Transverse colon (tissue), 4 donors: ENCODE measurements at regions not wholly inside any gene's neighbourhood (a gene's known extent, or its start where the extent isn't known, plus 50 kb on each side); places are given as distances from the start of the nearest gene placed in this dataset.

Experiments
- EP300 ChIP-seq: sonication (generic); formaldehyde crosslinking; IDR thresholded peaks from one replicate; pipeline ENCODE4 v1.6.1; 2017; ENCODE audit warnings: antibody characterized with exemption, low read depth
- POLR2A ChIP-seq: fragments of 450-650 bp; IDR thresholded peaks from one replicate; pipeline ENCODE4 v1.6.1; 2016; ENCODE audit warnings: antibody characterized with exemption, mild to moderate bottlenecking, moderate library complexity
- POLR2AphosphoS5 ChIP-seq, 3 donors: sonication (generic); formaldehyde crosslinking; IDR thresholded peaks; one replicate each; pipeline ENCODE4 v1.6.1; 2016; ENCODE audit warnings: antibody characterized with exemption in 3 of 3
- TF ChIP-seq, protein P1 (sequence below), 5 experiments: fragments of 200-600 bp in 3 of 5; fragments of 450-650 bp in 2 of 5; sonication (generic) in 3 of 5; IDR thresholded peaks; 1 replicate in 2 of 5; 2 replicates in 3 of 5; pipeline ENCODE4 v1.5.1; 2016 to 2017; ENCODE audit warnings: antibody characterized with exemption in 5 of 5, inconsistent platforms in 3 of 5, mild to moderate bottlenecking in 2 of 5, moderate library complexity in 1 of 5

DNA sequence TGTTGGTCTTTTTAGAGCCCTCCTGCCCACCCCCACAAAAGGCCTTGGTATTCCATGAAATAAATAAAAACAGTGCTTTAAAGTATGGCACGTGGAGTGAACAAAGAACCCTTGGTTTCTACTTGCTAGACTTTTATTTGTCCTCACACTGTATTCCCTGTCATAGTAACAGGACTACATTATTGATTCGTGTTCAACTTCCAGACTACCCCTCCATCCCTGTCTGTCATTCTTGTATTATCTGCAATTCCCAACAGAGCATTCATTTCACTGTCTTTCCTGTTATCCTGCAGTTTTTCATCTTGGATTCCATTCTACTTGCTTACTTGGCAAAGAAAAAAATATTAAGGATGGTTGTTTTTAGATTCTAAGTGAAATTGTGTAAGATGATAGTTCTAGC is 307.4 kb upstream of the CNR1 start:
- TF ChIP-seq POLR2A (no peak), POLR2AphosphoS5 (IDR thresholded peaks at IDR 0.05) (no peak), EP300 (no peak)
- TF ChIP-seq, protein P1, sequence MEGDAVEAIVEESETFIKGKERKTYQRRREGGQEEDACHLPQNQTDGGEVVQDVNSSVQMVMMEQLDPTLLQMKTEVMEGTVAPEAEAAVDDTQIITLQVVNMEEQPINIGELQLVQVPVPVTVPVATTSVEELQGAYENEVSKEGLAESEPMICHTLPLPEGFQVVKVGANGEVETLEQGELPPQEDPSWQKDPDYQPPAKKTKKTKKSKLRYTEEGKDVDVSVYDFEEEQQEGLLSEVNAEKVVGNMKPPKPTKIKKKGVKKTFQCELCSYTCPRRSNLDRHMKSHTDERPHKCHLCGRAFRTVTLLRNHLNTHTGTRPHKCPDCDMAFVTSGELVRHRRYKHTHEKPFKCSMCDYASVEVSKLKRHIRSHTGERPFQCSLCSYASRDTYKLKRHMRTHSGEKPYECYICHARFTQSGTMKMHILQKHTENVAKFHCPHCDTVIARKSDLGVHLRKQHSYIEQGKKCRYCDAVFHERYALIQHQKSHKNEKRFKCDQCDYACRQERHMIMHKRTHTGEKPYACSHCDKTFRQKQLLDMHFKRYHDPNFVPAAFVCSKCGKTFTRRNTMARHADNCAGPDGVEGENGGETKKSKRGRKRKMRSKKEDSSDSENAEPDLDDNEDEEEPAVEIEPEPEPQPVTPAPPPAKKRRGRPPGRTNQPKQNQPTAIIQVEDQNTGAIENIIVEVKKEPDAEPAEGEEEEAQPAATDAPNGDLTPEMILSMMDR (IDR thresholded peaks at IDR 0.05) = no peak
